Spleen (tissue), 11 donors: ENCODE measurements at regions not wholly inside any gene's neighbourhood (a gene's known extent, or its start where the extent isn't known, plus 50 kb on each side); places are given as distances from the start of the nearest gene placed in this dataset.

Source experiments
- DNase-seq: peaks from one replicate; pipeline ENCODE4 v3.0.0-alpha.2; 2020
- H3K27ac ChIP-seq, 8 donors: fragments of 200-600 bp; sonication (generic) in 7 of 8; 1 replicate in 4 of 8; 2 replicates in 4 of 8; pipeline versions ENCODE4 v1.5.0 to v1.8.0; 2016 to 2021; ENCODE audit warnings: inconsistent platforms in 4 of 8, mild to moderate bottlenecking in 4 of 8, moderate library complexity in 1 of 8
- H3K27me3 ChIP-seq, 7 donors: fragments of 200-600 bp; sonication (generic) in 6 of 7; replicated peaks in 1 of 7; 1 replicate in 4 of 7; 2 replicates in 3 of 7; pipeline versions ENCODE4 v1.5.0 to v1.8.0; 2016 to 2021; ENCODE audit warnings: inconsistent platforms in 3 of 7, mild to moderate bottlenecking in 1 of 7
- H3K36me3 ChIP-seq, 6 donors: fragments of 200-600 bp; sonication (generic) in 5 of 6; 1 replicate in 4 of 6; 2 replicates in 2 of 6; pipeline versions ENCODE4 v1.5.0 to v1.8.0; 2016 to 2021; ENCODE audit warnings: inconsistent platforms in 2 of 6
- H3K4me1 ChIP-seq, 6 donors: fragments of 200-600 bp; sonication (generic) in 5 of 6; 1 replicate in 3 of 6; 2 replicates in 3 of 6; pipeline versions ENCODE4 v1.5.0 to v1.8.0; 2016 to 2021; ENCODE audit warnings: inconsistent platforms in 3 of 6
- H3K4me3 ChIP-seq, 8 donors: fragments of 200-600 bp; sonication (generic) in 7 of 8; 1 replicate in 4 of 8; 2 replicates in 4 of 8; pipeline versions ENCODE4 v1.5.0 to v1.8.0; 2016 to 2021; ENCODE audit warnings: inconsistent platforms in 4 of 8, mild to moderate bottlenecking in 4 of 8, moderate library complexity in 2 of 8
- H3K9me3 ChIP-seq, 8 donors: fragments of 200-600 bp; sonication (generic) in 7 of 8; 1 replicate in 4 of 8; 2 replicates in 4 of 8; pipeline versions ENCODE4 v1.5.0 to v1.8.0; 2016 to 2021; ENCODE audit warnings: inconsistent platforms in 4 of 8
- CTCF ChIP-seq, 11 experiments: fragments of 200-600 bp in 7 of 11; fragments of 450-650 bp in 4 of 11; sonication (generic) in 4 of 11; IDR thresholded peaks in 8 of 11; conservative IDR thresholded peaks in 3 of 11; 1 replicate in 7 of 11; 2 replicates in 4 of 11; pipeline versions ENCODE4 v1.4.0 to v1.8.0; 2016 to 2021; ENCODE audit warnings: antibody characterized with exemption in 11 of 11, inconsistent platforms in 4 of 11, mild to moderate bottlenecking in 1 of 11
- POLR2A ChIP-seq, 3 donors: fragments of 450-650 bp; IDR thresholded peaks; one replicate each; pipeline ENCODE4 v1.5.1; 2017; ENCODE audit warnings: antibody characterized with exemption in 3 of 3, mild to moderate bottlenecking in 1 of 3
- POLR2AphosphoS5 ChIP-seq, 3 donors: sonication (generic); formaldehyde crosslinking; IDR thresholded peaks; one replicate each; pipeline ENCODE4 v1.5.1; 2017; ENCODE audit warnings: antibody characterized with exemption in 3 of 3
- WGBS, 5 donors: extraction: QIAGEN DNeasy Blood & Tissue Kit in 3 of 5; methylation state at CpG; one replicate each; pipeline versions ENCODE4 v1.1.5 to v1.1.7; 2013 to 2018; 5-methylcytosine and 5-hydroxymethylcytosine counted together
- intact Hi-C: fragments of 100-400 bp; cut with DNase I; formaldehyde crosslinking; loops from one replicate; pipeline ENCODE4 v1.15.0; 2023; ENCODE audit warnings: low total_unique reads
- donor health status: healthy with polysubstance abuse.
- donor health status: DM: no; HTN: no; CAD: no; lungs with moderate emphysema.
- donor health status: DM: no; HTN: no; CAD: no.
- donor health status: Bipolar disorder and iron deficiency.
- donor health status: healthy.
- donor health status: DM: no; HTN: no; CAD: no.
- donor health status: DM: yes; HTN: yes; CAD: no.

GRCh38 chr2:147471126-147471525, 373.7 kb upstream of the ACVR2A start:
- no peak overlapping the region for H3K4me3 ChIP-seq
- no peak for DNase-seq
- 58 to 89% (median 87%) methylated on average over 1 of the region's 1 CpG for WGBS, 5 donors
- no peaks in the 10 kb centered on the region for H3K36me3 ChIP-seq
- H3K27me3 ChIP-seq, result no peaks in the 10 kb centered on the region
- intact Hi-C loops, result no loop called here
- no peak overlapping the region for H3K27ac ChIP-seq
- H3K9me3 ChIP-seq, result no peaks in the 10 kb centered on the region
- no peaks in the 10 kb centered on the region for H3K4me1 ChIP-seq
- TF ChIP-seq CTCF (IDR thresholded peaks at IDR 0.05 in 8 of 11, conservative IDR thresholded peaks at IDR 0.05 in 3 of 11) (no peak), POLR2A (IDR thresholded peaks at IDR 0.05) (no peak), POLR2AphosphoS5 (IDR thresholded peaks at IDR 0.05) (no peak)

- Histone ChIP-seq H3K36me3 (no peaks in the 10 kb centered on the region), H3K27me3 (no peaks in the 10 kb centered on the region), H3K27ac (no peak overlapping the region), H3K4me1 (no peaks in the 10 kb centered on the region), H3K9me3 (no peaks in the 10 kb centered on the region), H3K4me3 (no peak overlapping the region)
- 62 to 74% (median 73%) methylated on average over 2 of the region's 2 CpGs for WGBS, 5 donors
- intact Hi-C loops, result no loop called here
- TF ChIP-seq CTCF (IDR thresholded peaks at IDR 0.05 in 8 of 11, conservative IDR thresholded peaks at IDR 0.05 in 3 of 11), result no peak
- TF ChIP-seq POLR2A (IDR thresholded peaks at IDR 0.05), result no peak
- TF ChIP-seq POLR2AphosphoS5 (IDR thresholded peaks at IDR 0.05), result no peak
- no peak for DNase-seq
These were observed 375.4 kb upstream of the ACVR2A start for GRCh38 chr2:147469471-147469870.

- H3K9me3 ChIP-seq, result no peaks in the 10 kb centered on the region
- no peaks in the 10 kb centered on the region for H3K4me1 ChIP-seq
- no peak for DNase-seq
- intact Hi-C loops, result no loop called here
- H3K27ac ChIP-seq, result no peak overlapping the region
- no peaks in the 10 kb centered on the region for H3K36me3 ChIP-seq
- no peak overlapping the region for H3K4me3 ChIP-seq
- no peak for TF ChIP-seq POLR2AphosphoS5 (IDR thresholded peaks at IDR 0.05)
- TF ChIP-seq CTCF (IDR thresholded peaks at IDR 0.05 in 8 of 11, conservative IDR thresholded peaks at IDR 0.05 in 3 of 11), result no peak
- TF ChIP-seq POLR2A (IDR thresholded peaks at IDR 0.05), result no peak
- WGBS, 5 donors, result 76 to 88% (median 87%) methylated on average over 5 of the region's 5 CpGs
- H3K27me3 ChIP-seq, result no peaks in the 10 kb centered on the region
These were observed 375.9 kb upstream of the ACVR2A start for GRCh38 chr2:147468963-147469362.

GRCh38 chr2:147468349-147468748, 376.5 kb upstream of the ACVR2A start:
- no peak for DNase-seq
- no peaks in the 10 kb centered on the region for H3K27me3 ChIP-seq
- TF ChIP-seq POLR2A (IDR thresholded peaks at IDR 0.05) (no peak), CTCF (IDR thresholded peaks at IDR 0.05 in 8 of 11, conservative IDR thresholded peaks at IDR 0.05 in 3 of 11) (no peak), POLR2AphosphoS5 (IDR thresholded peaks at IDR 0.05) (no peak)
- no peaks in the 10 kb centered on the region for H3K9me3 ChIP-seq
- intact Hi-C loops, result no loop called here
- H3K27ac ChIP-seq, result no peak overlapping the region
- no peaks in the 10 kb centered on the region for H3K4me1 ChIP-seq
- H3K36me3 ChIP-seq, result no peaks in the 10 kb centered on the region
- 83 to 89% (median 86%) methylated on average over 3 of the region's 3 CpGs for WGBS, 5 donors
- H3K4me3 ChIP-seq, result no peak overlapping the region
